Activated naive CD4-positive, alpha-beta T cell treated with anti-CD3 and anti-CD28 coated beads for 36 hours (primary cell): ENCODE measurements at regions not wholly inside any gene's neighbourhood (a gene's known extent, or its start where the extent isn't known, plus 50 kb on each side); places are given as distances from the start of the nearest gene placed in this dataset.
"Not testable (repeated sequence)": the region's sequence is repeated elsewhere in the genome, so short reads cannot be mapped to it uniquely, and the experiment has no call there.

Source experiments
- CTCF ChIA-PET: fragments of 350-600 bp; sonication (Branson Sonifier 250); formaldehyde crosslinking; loops from one replicate; lab custom pipeline; 2021; ENCODE audit warnings: antibody characterized with exemption; lab: Charles Lee
- DNase-seq: peaks from one replicate; pipeline ENCODE4 v3.0.0-alpha.2; 2020
- H3K27ac Mint-ChIP-seq: one replicate; pipeline ENCODE4 v1.8.0; 2021; ENCODE audit warnings: mild to moderate bottlenecking, mixed read lengths
- H3K27me3 Mint-ChIP-seq: one replicate; pipeline ENCODE4 v1.8.0; 2021; ENCODE audit warnings: low read depth, mixed read lengths
- H3K36me3 Mint-ChIP-seq: one replicate; pipeline ENCODE4 v1.8.0; 2021; ENCODE audit warnings: low read depth, mixed read lengths
- H3K4me1 Mint-ChIP-seq: one replicate; pipeline ENCODE4 v1.8.0; 2021; ENCODE audit warnings: low read depth, mixed read lengths
- H3K4me3 Mint-ChIP-seq: one replicate; pipeline ENCODE4 v1.8.0; 2021; ENCODE audit warnings: mild to moderate bottlenecking, moderate library complexity, mixed read lengths
- H3K9me3 Mint-ChIP-seq: one replicate; pipeline ENCODE4 v1.8.0; 2021; ENCODE audit warnings: mixed read lengths
- intact Hi-C: fragments of 100-400 bp; cut with micrococcal nuclease; formaldehyde crosslinking; loops from one replicate; pipeline ENCODE4 v1.15.1; 2023

DNA sequence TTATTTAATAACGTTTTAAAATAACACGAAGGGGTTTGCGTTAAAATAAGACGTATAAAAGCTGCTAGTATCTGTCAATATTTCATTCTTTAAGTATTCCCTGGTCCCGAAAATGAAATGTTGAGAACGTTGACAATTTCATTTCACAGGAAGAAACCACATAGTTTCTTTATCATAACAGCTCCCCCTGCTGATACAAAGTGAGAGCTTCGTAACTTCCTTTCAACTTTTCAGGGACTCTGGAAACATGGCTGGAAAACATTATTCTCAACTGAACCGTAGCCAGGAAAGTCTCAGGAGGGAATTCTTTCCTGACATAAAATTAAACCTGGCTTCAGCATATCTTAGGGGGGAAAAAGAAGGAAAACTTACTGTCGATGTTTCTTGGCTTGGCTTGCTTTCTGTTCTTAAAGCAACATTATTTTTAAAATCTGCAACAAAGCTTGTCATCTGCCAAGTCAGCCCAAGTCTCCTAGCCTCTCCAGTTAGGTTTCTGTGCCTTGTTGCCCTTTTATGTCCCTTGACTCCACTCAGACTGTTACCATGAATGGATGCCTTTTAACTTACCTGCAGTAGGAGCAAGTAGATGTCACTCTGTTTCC, 122.9 kb upstream of the DAB2 start:
- Mint-ChIP-seq H3K36me3 (no peaks in the 10 kb centered on the region), H3K9me3 (peaks cover 1% of the 10 kb centered on the region), H3K27me3 (no peaks in the 10 kb centered on the region), H3K4me3 (no peak overlapping the region), H3K4me1 (peaks cover 2% of the 10 kb centered on the region), H3K27ac (no peak overlapping the region)
- intact Hi-C loops: loop anchor here (1.0 to 10.0 kb wide), 8 partner anchors 23 to 713 kb away; no protein-coding TSS in a partner anchor
- CTCF ChIA-PET: interaction anchor here (0.8 to 3.0 kb wide), 23 partner anchors 9 to 1106 kb away, joined by 3 to 49 read pairs (median 5); partner anchors contain the start of gene DAB2
- DNase-seq: peak; percentile 20

DNA sequence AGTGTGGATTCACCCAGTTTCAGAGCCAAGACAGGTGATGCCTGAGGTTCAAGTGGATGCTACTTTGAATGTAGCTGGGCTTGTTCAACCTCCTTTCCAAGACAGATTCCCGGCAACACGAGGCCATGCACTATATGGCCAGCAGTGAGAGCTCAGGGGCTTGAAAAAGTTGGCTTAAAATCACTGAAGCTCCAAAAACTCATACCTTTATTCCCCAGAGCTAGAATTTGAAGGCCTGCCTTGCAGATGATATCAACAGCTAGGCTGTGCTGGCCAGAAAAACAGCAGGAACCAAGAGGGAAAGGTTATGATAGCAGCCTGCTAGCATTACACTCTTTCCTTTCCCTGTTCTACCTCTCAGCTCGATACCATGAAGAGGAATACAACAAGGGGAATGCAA, 120.2 kb upstream of the DAB2 start:
- intact Hi-C loops: loop anchor here (10.0 kb wide), 2 partner anchors 550 to 710 kb away; no protein-coding TSS in a partner anchor
- Mint-ChIP-seq H3K36me3 (no peaks in the 10 kb centered on the region), H3K4me1 (peaks cover 2% of the 10 kb centered on the region), H3K27me3 (no peaks in the 10 kb centered on the region), H3K9me3 (no peaks in the 10 kb centered on the region), H3K27ac (no peak overlapping the region), H3K4me3 (no peak overlapping the region)
- CTCF ChIA-PET: interaction anchor here (0.7 to 4.4 kb wide), 3 partner anchors 31 to 320 kb away, joined by 3 to 36 read pairs (median 3); no protein-coding TSS in a partner anchor
- no peak for DNase-seq

DNA sequence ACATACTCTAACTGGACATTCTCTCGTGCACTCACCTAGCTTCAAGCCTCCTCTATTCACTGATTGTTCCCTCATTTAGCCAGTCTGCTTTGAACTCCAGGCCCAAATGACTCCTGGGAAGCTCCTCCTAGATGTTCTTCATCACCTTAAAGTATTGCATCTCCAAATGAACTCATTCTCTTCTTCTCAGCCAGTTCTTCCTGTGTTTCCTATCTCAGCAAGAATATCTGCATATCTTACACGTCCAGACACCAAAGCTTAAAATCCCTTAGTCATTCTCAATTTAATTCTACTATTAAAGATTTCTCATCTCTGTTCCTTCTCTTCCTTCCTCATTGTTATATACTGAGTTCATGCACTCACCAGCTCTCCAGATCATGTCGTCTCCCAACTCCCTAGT, 118.6 kb upstream of the DAB2 start:
- H3K9me3 Mint-ChIP-seq: no peaks in the 10 kb centered on the region
- H3K27me3 Mint-ChIP-seq: no peaks in the 10 kb centered on the region
- peaks cover 2% of the 10 kb centered on the region for H3K4me1 Mint-ChIP-seq
- H3K4me3 Mint-ChIP-seq: no peak overlapping the region
- intact Hi-C loops: loop anchor here (10.0 kb wide), 2 partner anchors 549 to 709 kb away; no protein-coding TSS in a partner anchor
- DNase-seq: no peak
- CTCF ChIA-PET: interaction anchor here (1.0 to 4.4 kb wide), 4 partner anchors 8 to 167 kb away, joined by 3 to 36 read pairs (median 4); no protein-coding TSS in a partner anchor
- H3K36me3 Mint-ChIP-seq: no peaks in the 10 kb centered on the region
- no peak overlapping the region for H3K27ac Mint-ChIP-seq

DNA sequence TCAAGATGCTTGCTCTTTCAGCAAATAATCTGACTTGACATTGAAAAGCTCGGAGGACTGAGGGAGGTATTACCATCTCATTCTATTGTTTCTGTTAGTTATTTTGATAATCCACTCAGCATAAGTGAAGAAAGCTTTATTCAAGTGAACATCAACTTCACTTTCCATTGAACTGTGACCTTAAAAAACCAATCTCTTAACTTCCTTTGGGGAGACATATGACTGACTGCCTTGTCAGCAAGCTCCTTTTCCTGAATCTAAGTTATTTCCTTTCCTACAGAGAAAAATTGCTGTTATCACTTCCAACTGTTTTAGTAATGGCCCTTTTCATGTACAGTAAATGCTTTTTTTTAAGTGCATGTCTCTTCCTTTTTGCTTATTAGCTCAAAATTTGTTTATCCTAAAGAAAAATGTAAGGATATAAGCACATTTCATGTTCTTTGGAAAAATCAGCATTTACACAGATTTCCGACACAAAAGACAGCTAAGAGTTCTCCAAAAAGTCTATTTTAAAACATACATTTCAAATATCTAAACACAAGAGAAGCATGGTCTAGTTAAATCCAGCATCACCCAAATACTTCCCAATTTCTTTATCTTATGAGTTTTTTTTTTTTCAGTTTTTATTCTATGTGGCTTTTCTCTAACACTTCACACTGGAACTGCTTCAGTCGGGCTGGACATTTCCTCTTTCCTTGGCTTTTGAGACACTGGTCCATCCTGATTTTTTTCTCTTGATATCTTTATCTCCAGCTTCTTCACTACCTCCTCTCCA, 117.9 kb upstream of the DAB2 start:
- DNase-seq: no peak
- Mint-ChIP-seq H3K36me3 (no peaks in the 10 kb centered on the region), H3K9me3 (no peaks in the 10 kb centered on the region), H3K27me3 (peaks cover 1% of the 10 kb centered on the region), H3K4me1 (peaks cover 1% of the 10 kb centered on the region), H3K27ac (no peak overlapping the region), H3K4me3 (no peak overlapping the region)
- CTCF ChIA-PET: interaction anchor here (0.6 to 4.4 kb wide), 6 partner anchors 9 to 370 kb away, joined by 3 to 36 read pairs (median 4); no protein-coding TSS in a partner anchor
- intact Hi-C loops: loop anchor here (10.0 kb wide), 2 partner anchors 548 to 708 kb away; no protein-coding TSS in a partner anchor

DNA sequence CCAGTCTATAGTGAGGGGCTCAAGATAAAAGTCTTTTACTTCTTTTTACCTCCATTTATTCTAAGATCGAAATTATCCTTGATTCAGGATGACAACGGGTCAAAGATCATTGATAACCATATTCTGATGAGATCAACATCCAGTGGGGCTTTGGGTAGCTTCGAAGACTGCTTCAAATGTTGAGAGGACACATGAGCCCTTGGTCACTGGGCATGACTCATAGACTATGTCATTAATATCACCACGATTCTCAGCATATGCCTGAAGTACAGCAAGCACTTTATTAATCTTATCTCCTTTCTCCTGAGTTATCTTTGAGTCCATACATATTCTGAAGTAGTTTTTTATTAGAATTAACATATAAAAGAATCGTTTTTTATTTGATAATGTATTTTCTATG, 117.1 kb upstream of the DAB2 start:
- intact Hi-C loops: loop anchor here (10.0 kb wide), 2 partner anchors 547 to 707 kb away; no protein-coding TSS in a partner anchor
- peaks cover 2% of the 10 kb centered on the region for H3K27me3 Mint-ChIP-seq
- no peak overlapping the region for H3K27ac Mint-ChIP-seq
- H3K36me3 Mint-ChIP-seq: no peaks in the 10 kb centered on the region
- no peak for DNase-seq
- CTCF ChIA-PET: interaction anchor here (0.6 to 4.4 kb wide), 2 partner anchors 165 to 369 kb away, joined by 5 to 36 read pairs; no protein-coding TSS in a partner anchor
- no peak overlapping the region for H3K4me3 Mint-ChIP-seq
- H3K9me3 Mint-ChIP-seq: no peaks in the 10 kb centered on the region
- no peaks in the 10 kb centered on the region for H3K4me1 Mint-ChIP-seq

DNA sequence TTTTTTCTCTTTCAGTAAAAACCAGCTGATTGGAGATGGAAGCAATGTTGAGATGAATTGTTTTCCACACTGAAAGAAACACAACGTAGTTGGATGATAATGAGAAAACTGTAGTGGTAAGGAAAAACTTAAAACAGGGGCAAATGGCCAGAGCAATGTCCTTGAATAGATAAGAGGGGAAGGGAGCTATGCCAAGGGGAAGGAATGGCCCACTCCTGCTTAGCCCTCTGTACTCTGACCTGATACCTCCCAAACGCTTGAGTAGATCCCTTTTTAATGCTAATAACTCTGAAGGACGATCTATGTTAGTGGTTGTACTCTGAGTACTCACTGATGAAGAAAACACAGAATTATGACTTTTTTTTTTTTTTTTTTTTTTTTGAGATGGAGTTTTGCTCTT, 114.7 kb upstream of the DAB2 start:
- no peaks in the 10 kb centered on the region for H3K9me3 Mint-ChIP-seq
- H3K27ac Mint-ChIP-seq: no peak overlapping the region
- CTCF ChIA-PET: interaction anchor here (1.9 kb wide), 1 partner anchor 163 kb away, joined by 7 read pairs; no protein-coding TSS in a partner anchor
- intact Hi-C loops: no loop called here
- no peaks in the 10 kb centered on the region for H3K36me3 Mint-ChIP-seq
- H3K4me3 Mint-ChIP-seq: no peak overlapping the region
- DNase-seq: no peak
- H3K27me3 Mint-ChIP-seq: peaks cover 7% of the 10 kb centered on the region
- H3K4me1 Mint-ChIP-seq: no peaks in the 10 kb centered on the region

DNA sequence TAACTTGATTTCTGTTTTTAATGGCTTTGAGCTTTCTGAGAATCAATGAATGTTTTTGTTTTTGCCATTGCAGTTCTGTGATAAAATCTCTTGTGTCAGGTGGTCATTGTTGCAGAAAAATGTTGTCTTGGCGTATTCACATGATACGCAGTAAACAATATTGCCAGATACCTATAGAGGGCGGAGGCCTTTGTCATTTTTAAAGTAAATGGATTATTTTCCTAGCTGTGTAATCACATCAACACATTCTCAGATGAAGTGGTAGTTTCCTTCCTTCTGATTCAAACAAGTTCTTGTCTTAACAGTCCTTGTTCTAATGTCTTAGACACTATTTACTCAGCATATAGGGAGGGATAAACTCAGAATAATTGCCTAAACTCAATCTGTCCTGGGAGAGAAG, 109.9 kb upstream of the DAB2 start:
- H3K36me3 Mint-ChIP-seq: no peaks in the 10 kb centered on the region
- H3K27me3 Mint-ChIP-seq: peaks cover 7% of the 10 kb centered on the region

DNA sequence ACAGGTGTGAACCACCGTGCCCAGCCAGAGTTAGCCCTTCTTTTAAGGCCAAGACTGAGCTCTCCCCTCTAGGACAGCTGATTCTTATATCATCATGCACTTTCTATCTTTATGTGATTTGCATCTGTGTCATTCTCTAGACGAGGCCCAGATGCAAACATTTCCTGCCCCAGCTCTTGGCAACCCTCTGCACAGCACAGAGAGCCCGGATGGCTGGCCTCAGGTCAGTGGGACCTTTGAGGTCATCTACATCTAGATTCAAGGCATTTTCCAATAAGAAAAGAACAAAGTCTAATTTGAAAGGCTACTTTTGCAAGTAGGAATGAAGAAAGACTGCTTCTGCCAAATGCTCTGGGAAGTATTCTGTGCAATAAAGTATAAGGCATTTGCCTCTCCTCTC, 109.0 kb upstream of the DAB2 start:
- H3K36me3 Mint-ChIP-seq: no peaks in the 10 kb centered on the region
- no peak for DNase-seq
- no peaks in the 10 kb centered on the region for H3K9me3 Mint-ChIP-seq
- no peaks in the 10 kb centered on the region for H3K4me1 Mint-ChIP-seq
- intact Hi-C loops: no loop called here
- H3K27ac Mint-ChIP-seq: no peak overlapping the region
- CTCF ChIA-PET: interaction anchor here (1.6 kb wide), 1 partner anchor 109 kb away, joined by 4 read pairs; the partner anchor contains the start of gene DAB2
- no peak overlapping the region for H3K4me3 Mint-ChIP-seq
- peaks cover 7% of the 10 kb centered on the region for H3K27me3 Mint-ChIP-seq

More for the DNA sequence above, 109.9 kb upstream of the DAB2 start:
- no peaks in the 10 kb centered on the region for H3K4me1 Mint-ChIP-seq
- intact Hi-C loops: no loop called here
- no peak overlapping the region for H3K27ac Mint-ChIP-seq
- H3K4me3 Mint-ChIP-seq: no peak overlapping the region
- DNase-seq: no peak
- CTCF ChIA-PET: interaction anchor here (1.6 kb wide), 1 partner anchor 110 kb away, joined by 4 read pairs; the partner anchor contains the start of gene DAB2
- H3K9me3 Mint-ChIP-seq: no peaks in the 10 kb centered on the region

DNA sequence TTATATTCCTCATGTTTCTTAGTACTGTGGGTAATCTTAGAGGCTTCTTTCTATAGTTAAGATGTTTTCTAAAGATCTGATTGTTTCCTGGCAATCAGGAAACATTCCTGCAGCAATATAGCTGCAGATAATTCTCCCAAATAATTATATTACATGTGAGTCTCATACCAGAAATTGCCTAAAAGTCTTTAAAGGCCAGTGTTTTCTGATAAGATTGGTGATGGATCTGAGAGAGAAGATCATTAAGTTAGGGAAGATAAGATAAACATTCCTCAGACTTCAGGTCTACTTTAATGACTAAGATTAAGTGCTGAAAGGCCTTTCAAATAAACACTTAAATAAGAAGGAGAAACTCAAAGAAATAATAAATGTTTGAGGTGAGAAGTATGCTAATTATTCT, 107.7 kb upstream of the DAB2 start:
- Mint-ChIP-seq H3K4me3 (no peak overlapping the region), H3K27ac (no peak overlapping the region), H3K36me3 (no peaks in the 10 kb centered on the region), H3K9me3 (no peaks in the 10 kb centered on the region), H3K4me1 (no peaks in the 10 kb centered on the region), H3K27me3 (peaks cover 5% of the 10 kb centered on the region)
- intact Hi-C loops: no loop called here
- CTCF ChIA-PET: no interaction called here
- no peak for DNase-seq

DNA sequence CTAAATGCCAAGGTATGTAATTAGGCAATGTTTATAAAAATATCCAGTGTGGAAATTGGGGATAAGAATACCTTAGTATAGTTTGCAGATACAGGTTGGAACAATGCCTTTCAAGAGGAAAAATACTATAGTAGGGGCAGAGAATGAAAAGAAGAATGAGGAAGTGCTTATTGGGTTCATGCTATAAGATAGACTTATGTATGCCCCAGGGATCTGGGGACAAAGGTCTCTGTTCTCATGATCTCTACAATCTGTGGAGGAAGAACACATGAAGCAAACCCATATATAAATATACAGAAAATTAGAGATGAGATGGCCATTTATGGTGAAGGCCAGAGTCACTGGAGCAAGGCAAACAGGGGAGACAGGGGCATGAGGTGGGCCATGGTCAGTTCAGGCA, 106.5 kb upstream of the DAB2 start:
- H3K4me3 Mint-ChIP-seq: no peak overlapping the region
- no peaks in the 10 kb centered on the region for H3K36me3 Mint-ChIP-seq
- H3K9me3 Mint-ChIP-seq: no peaks in the 10 kb centered on the region
- no peak for DNase-seq
- intact Hi-C loops: no loop called here
- peaks cover 2% of the 10 kb centered on the region for H3K27me3 Mint-ChIP-seq
- CTCF ChIA-PET: no interaction called here
- no peak overlapping the region for H3K27ac Mint-ChIP-seq
- no peaks in the 10 kb centered on the region for H3K4me1 Mint-ChIP-seq

DNA sequence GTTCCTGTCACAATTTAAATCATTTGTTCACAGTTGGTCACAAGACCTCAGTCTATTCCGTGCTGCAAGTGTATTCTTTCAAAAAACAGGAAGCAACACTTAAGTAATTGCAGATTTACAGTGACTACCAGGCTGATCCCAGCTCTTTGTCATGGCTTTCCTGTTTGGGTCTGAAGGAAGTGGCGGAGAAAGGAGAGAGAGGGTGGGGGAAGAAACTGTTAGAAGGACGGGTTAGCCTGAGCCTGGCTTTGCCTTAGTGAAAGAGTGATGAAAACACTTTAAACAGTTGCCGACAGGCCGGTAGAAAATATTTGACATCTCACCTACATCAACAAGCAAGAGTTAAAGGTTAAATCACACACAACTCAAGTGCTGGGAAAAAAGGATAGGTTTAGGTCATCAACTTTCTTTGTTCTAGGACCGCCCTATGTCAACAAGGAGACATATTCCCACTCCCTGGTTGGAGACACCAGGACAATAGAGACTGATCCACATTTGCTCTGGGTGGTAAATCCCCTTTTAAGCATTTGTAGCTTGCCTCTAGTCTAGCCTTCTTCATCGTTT, 102.2 kb upstream of the DAB2 start:
- CTCF ChIA-PET: no interaction called here
- Mint-ChIP-seq H3K27ac (no peak overlapping the region), H3K27me3 (peaks cover 2% of the 10 kb centered on the region)

DNA sequence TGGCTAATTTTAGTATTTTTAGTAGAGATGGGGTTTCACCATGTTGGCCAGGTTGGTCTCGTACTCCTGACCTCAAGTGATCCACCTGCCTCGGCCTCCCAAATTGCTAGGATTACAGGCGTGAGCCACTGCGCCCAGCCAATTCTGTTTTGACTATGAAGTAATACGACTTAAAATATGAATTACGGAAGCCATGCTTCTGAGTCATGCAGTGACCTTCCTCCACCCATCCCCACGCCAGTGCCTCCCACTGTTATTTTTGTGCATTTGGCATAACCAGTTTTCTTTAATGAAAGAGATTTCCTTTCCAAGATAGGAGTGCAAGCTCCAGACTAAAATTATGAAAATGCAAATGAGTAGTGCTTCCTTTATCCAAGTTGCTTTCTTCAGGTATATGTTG, 101.0 kb upstream of the DAB2 start:
- H3K27me3 Mint-ChIP-seq, H3K9me3 Mint-ChIP-seq, intact Hi-C loops, H3K4me3 Mint-ChIP-seq, H3K36me3 Mint-ChIP-seq, H3K4me1 Mint-ChIP-seq, DNase-seq, H3K27ac Mint-ChIP-seq: not testable (repeated sequence)
- CTCF ChIA-PET: interaction anchor here (1.6 kb wide), 1 partner anchor 21 kb away, joined by 5 read pairs; no protein-coding TSS in a partner anchor

More for the DNA sequence above, 102.2 kb upstream of the DAB2 start:
- H3K4me3 Mint-ChIP-seq: no peak overlapping the region
- intact Hi-C loops: no loop called here
- no peaks in the 10 kb centered on the region for H3K9me3 Mint-ChIP-seq
- DNase-seq: no peak
- no peaks in the 10 kb centered on the region for H3K36me3 Mint-ChIP-seq
- H3K4me1 Mint-ChIP-seq: no peaks in the 10 kb centered on the region
